ENCODE measurements at regions not wholly inside any gene's neighbourhood (a gene's known extent, or its start where the extent isn't known, plus 50 kb on each side); places are given as distances from the start of the nearest gene placed in this dataset.
"Not testable (repeated sequence)": the region's sequence is repeated elsewhere in the genome, so short reads cannot be mapped to it uniquely, and the experiment has no call there.

GRCh38 chr5:42979242-42979641 lies 60.9 kb downstream of the ANXA2R start:
- TF ChIP-seq CTCF, POLR2A (IDR thresholded peaks at IDR 0.05): not testable (repeated sequence)

Measured in thyroid gland (tissue), 4 donors.